Activated gamma-delta T cell treated with Interleukin-2 at 50 U/mL for 16 hours (primary cell): ENCODE measurements at regions not wholly inside any gene's neighbourhood (a gene's known extent, or its start where the extent isn't known, plus 50 kb on each side); places are given as distances from the start of the nearest gene placed in this dataset.
A peak's percentile ranks its signal among the peaks of the same experiment; 100 is the strongest.
"Not testable (repeated sequence)": the region's sequence is repeated elsewhere in the genome, so short reads cannot be mapped to it uniquely, and the experiment has no call there.

ENCODE experiments used
- DNase-seq: peaks from one replicate; pipeline ENCODE4 v3.0.0-alpha.2; 2020

- DNase-seq: no peak
Observed at GRCh38 chr20:24418731-24419130, 50.7 kb upstream of the SYNDIG1 start.

GRCh38 chr20:24417485-24417884 lies 51.9 kb upstream of the SYNDIG1 start:
- DNase-seq: no peak

GRCh38 chr20:24415444-24415843 lies 54.0 kb upstream of the SYNDIG1 start:
- not testable (repeated sequence) for DNase-seq

GRCh38 chr20:24411834-24412216 lies 57.6 kb upstream of the SYNDIG1 start:
- no peak for DNase-seq

- DNase-seq: no peak
Observed at GRCh38 chr20:24411003-24411833, 58.2 kb upstream of the SYNDIG1 start.

GRCh38 chr20:24407151-24407550 lies 62.3 kb upstream of the SYNDIG1 start:
- no peak for DNase-seq

GRCh38 chr20:24406750-24407149 lies 62.7 kb upstream of the SYNDIG1 start:
- no peak for DNase-seq

GRCh38 chr20:24406251-24406650 lies 63.2 kb upstream of the SYNDIG1 start:
- DNase-seq: no peak

GRCh38 chr20:24405810-24406209 lies 63.6 kb upstream of the SYNDIG1 start:
- no peak for DNase-seq

GRCh38 chr20:24403406-24403805 lies 66.0 kb upstream of the SYNDIG1 start:
- no peak for DNase-seq

GRCh38 chr20:24402188-24402587 lies 67.2 kb upstream of the SYNDIG1 start:
- DNase-seq: no peak

- DNase-seq: no peak
Observed at GRCh38 chr20:24395151-24395550, 74.3 kb upstream of the SYNDIG1 start.

GRCh38 chr20:24393903-24394302 lies 75.5 kb upstream of the SYNDIG1 start:
- DNase-seq: no peak

GRCh38 chr20:24392612-24393011 lies 76.8 kb upstream of the SYNDIG1 start:
- no peak for DNase-seq

GRCh38 chr20:24389686-24390085 lies 79.7 kb upstream of the SYNDIG1 start:
- DNase-seq: peak; percentile 33

GRCh38 chr20:24388828-24389380 lies 80.5 kb upstream of the SYNDIG1 start:
- DNase-seq: no peak

GRCh38 chr20:24385547-24385946 lies 83.9 kb upstream of the SYNDIG1 start:
- DNase-seq: no peak

- DNase-seq: no peak
Observed at GRCh38 chr20:24384865-24385264, 84.6 kb upstream of the SYNDIG1 start.

- no peak for DNase-seq
Observed at GRCh38 chr20:24382743-24383142, 86.7 kb upstream of the SYNDIG1 start.

GRCh38 chr20:24382331-24382730 lies 87.1 kb upstream of the SYNDIG1 start:
- DNase-seq: no peak

GRCh38 chr20:24381886-24382285 lies 87.5 kb upstream of the SYNDIG1 start:
- no peak for DNase-seq

- DNase-seq: no peak
Observed at GRCh38 chr20:24379484-24379927, 89.9 kb upstream of the SYNDIG1 start.

- no peak for DNase-seq
Observed at GRCh38 chr20:24378661-24379483, 90.6 kb upstream of the SYNDIG1 start.
